ENCODE measurements at regions not wholly inside any gene's neighbourhood (a gene's known extent, or its start where the extent isn't known, plus 50 kb on each side); places are given as distances from the start of the nearest gene placed in this dataset.

DNA sequence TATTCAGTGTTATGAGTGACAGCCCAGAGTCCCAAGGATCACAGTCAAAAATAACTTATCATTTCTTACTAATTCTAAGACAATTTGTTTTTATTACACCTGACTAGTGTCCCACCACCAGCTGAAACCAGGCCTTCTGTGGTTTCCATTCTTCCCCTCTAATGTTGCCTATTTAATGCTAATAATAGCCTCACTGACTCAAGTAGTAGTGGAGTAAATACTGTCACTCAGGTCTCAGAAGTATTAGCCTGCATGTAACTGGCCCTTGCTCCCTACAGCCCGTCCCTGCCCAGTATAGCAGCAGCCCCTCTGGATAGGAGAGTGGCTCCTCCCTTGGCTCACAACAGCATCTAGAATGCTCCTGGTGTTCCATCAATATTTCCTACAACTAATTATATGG, 665.5 kb downstream of the NTRK3 start:
- Histone ChIP-seq H3K27ac (no peak overlapping the region), H3K27me3 (no peaks in the 10 kb centered on the region), H3K9ac (no peak overlapping the region), H3K4me3 (no peak overlapping the region), H4K20me1 (ENCODE audit: low read depth) (no peaks in the 10 kb centered on the region), H3F3A (ENCODE audit: low read depth) (no peaks in the 10 kb centered on the region), H3K4me2 (no peak overlapping the region), H2AFZ (replicated peaks) (no peak overlapping the region), H3K36me3 (no peaks in the 10 kb centered on the region), H3K4me1 (no peaks in the 10 kb centered on the region), H3K9me3 (ENCODE audit: low read depth) (no peaks in the 10 kb centered on the region), H3K79me2 (ENCODE audit: low read depth) (no peaks in the 10 kb centered on the region)
- peaks cover 2% of the 10 kb centered on the region for H3K9me3 Mint-ChIP-seq
- no peak for DNase-seq (ENCODE audit: low spot score)
- H3K4me3 Mint-ChIP-seq = no peak overlapping the region
- H3K27me3 Mint-ChIP-seq (ENCODE audit: insufficient read depth, low read depth) = peaks cover 2% of the 10 kb centered on the region
- no peak for TF ChIP-seq EZH2 (IDR thresholded peaks at IDR 0.05)
- no peak for TF ChIP-seq EZH2phosphoT487 (IDR thresholded peaks at IDR 0.05)
- TF ChIP-seq, protein P1, sequence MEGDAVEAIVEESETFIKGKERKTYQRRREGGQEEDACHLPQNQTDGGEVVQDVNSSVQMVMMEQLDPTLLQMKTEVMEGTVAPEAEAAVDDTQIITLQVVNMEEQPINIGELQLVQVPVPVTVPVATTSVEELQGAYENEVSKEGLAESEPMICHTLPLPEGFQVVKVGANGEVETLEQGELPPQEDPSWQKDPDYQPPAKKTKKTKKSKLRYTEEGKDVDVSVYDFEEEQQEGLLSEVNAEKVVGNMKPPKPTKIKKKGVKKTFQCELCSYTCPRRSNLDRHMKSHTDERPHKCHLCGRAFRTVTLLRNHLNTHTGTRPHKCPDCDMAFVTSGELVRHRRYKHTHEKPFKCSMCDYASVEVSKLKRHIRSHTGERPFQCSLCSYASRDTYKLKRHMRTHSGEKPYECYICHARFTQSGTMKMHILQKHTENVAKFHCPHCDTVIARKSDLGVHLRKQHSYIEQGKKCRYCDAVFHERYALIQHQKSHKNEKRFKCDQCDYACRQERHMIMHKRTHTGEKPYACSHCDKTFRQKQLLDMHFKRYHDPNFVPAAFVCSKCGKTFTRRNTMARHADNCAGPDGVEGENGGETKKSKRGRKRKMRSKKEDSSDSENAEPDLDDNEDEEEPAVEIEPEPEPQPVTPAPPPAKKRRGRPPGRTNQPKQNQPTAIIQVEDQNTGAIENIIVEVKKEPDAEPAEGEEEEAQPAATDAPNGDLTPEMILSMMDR (IDR thresholded peaks at IDR 0.05) = no peak
- H3K4me1 Mint-ChIP-seq = peaks cover 6% of the 10 kb centered on the region
- H3K36me3 Mint-ChIP-seq = no peaks in the 10 kb centered on the region
- no peak overlapping the region for H3K27ac Mint-ChIP-seq

DNA sequence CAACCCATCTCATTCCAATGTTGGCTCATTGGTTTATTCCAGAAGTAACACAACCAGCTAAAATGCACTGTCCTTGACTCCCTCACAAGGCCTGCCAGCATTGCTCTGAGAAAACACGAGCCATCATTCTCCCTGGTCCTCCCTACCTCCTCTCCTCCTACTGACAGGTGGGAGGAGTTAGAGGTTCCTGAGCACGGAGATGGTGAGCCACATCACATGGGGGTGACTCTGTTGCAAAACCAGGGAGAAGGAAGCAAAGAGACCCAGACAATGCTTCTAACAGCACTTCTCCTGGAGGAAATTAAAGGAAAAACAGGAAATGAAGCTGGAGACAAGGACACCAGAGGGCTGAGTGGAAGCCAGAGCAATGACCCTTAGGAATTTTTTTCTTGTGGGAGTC, 667.4 kb downstream of the NTRK3 start:
- H4K20me1 ChIP-seq (ENCODE audit: low read depth) = no peaks in the 10 kb centered on the region
- Mint-ChIP-seq H3K27ac (no peak overlapping the region), H3K27me3 (ENCODE audit: insufficient read depth, low read depth) (peaks cover 5% of the 10 kb centered on the region), H3K4me1 (peaks cover 6% of the 10 kb centered on the region), H3K36me3 (no peaks in the 10 kb centered on the region), H3K9me3 (peaks cover 2% of the 10 kb centered on the region), H3K4me3 (no peak overlapping the region)
- H3K79me2 ChIP-seq (ENCODE audit: low read depth) = no peaks in the 10 kb centered on the region
- H3K9ac ChIP-seq = no peak overlapping the region
- DNase-seq (ENCODE audit: low spot score) = no peak
- H3K4me1 ChIP-seq = no peaks in the 10 kb centered on the region
- no peak overlapping the region for H3K27ac ChIP-seq
- TF ChIP-seq, protein P1 (IDR thresholded peaks at IDR 0.05) = no peak
- no peak for TF ChIP-seq EZH2 (IDR thresholded peaks at IDR 0.05)
- TF ChIP-seq EZH2phosphoT487 (IDR thresholded peaks at IDR 0.05) = no peak
- H3K36me3 ChIP-seq = no peaks in the 10 kb centered on the region
- no peak overlapping the region for H3K4me2 ChIP-seq
- H3F3A ChIP-seq (ENCODE audit: low read depth) = no peaks in the 10 kb centered on the region
- H3K9me3 ChIP-seq (ENCODE audit: low read depth) = no peaks in the 10 kb centered on the region
- H3K27me3 ChIP-seq = no peaks in the 10 kb centered on the region
- H3K4me3 ChIP-seq = no peak overlapping the region
- H2AFZ ChIP-seq (replicated peaks) = no peak overlapping the region

DNA sequence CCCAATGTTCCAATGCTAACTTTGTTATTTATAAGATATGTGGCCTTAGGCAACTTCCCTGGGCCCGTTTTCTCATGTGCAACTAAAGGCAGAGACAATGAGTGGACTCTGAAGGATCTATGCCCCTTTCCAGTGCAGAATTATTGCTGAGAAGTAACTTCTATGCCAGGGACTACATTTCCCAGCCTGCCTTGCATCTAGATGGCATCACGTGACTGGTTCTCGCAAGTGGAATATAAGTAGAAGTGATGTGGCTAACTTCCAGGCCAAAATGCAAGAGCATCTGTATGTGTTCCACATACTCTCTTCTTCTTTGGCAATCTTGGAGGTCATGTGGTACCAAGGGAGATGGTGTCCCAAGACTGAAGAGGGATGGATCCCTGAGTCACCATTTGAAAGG, 674.4 kb downstream of the NTRK3 start:
- Mint-ChIP-seq H3K9me3 (no peaks in the 10 kb centered on the region), H3K4me1 (peaks cover 2% of the 10 kb centered on the region), H3K27ac (no peak overlapping the region), H3K4me3 (no peak overlapping the region), H3K36me3 (no peaks in the 10 kb centered on the region), H3K27me3 (ENCODE audit: insufficient read depth, low read depth) (peaks cover 3% of the 10 kb centered on the region)
- Histone ChIP-seq H3K4me2 (no peak overlapping the region), H4K20me1 (ENCODE audit: low read depth) (no peaks in the 10 kb centered on the region), H3F3A (ENCODE audit: low read depth) (no peaks in the 10 kb centered on the region), H3K4me1 (no peaks in the 10 kb centered on the region), H3K9me3 (ENCODE audit: low read depth) (no peaks in the 10 kb centered on the region), H3K4me3 (no peak overlapping the region), H3K27me3 (no peaks in the 10 kb centered on the region), H3K36me3 (no peaks in the 10 kb centered on the region), H3K9ac (no peak overlapping the region), H2AFZ (replicated peaks) (no peak overlapping the region), H3K79me2 (ENCODE audit: low read depth) (no peaks in the 10 kb centered on the region), H3K27ac (no peak overlapping the region)
- no peak for DNase-seq (ENCODE audit: low spot score)
- TF ChIP-seq EZH2 (IDR thresholded peaks at IDR 0.05) = no peak
- TF ChIP-seq, protein P1 (IDR thresholded peaks at IDR 0.05) = no peak

DNA sequence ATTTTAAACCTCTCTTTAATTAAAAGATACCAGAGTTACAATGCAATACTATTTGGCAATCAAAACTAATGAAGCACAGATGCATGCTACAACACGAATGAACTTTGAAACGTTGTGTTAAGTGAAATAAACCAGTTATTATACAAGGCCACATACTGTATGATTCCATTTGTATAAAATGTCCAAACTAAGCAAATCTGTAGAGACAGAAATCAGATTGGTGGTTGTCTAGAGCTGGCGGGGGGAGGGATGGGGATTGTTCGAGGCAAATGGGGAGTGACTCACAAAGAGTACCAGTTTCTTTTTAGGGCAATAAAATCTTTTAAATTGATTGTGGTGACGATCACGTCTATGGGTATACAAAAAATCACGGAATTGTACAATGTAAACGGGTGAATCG, 677.0 kb downstream of the NTRK3 start:
- TF ChIP-seq, protein P1 (IDR thresholded peaks at IDR 0.05) = no peak
- TF ChIP-seq EZH2 (IDR thresholded peaks at IDR 0.05) (no peak), EZH2phosphoT487 (IDR thresholded peaks at IDR 0.05) (no peak)
- H3K4me2 ChIP-seq = no peak overlapping the region
- Mint-ChIP-seq H3K9me3 (no peaks in the 10 kb centered on the region), H3K4me1 (peaks cover 2% of the 10 kb centered on the region), H3K27me3 (ENCODE audit: insufficient read depth, low read depth) (peaks cover 4% of the 10 kb centered on the region), H3K27ac (no peak overlapping the region), H3K4me3 (no peak overlapping the region), H3K36me3 (no peaks in the 10 kb centered on the region)
- no peaks in the 10 kb centered on the region for H3K4me1 ChIP-seq
- no peaks in the 10 kb centered on the region for H3K79me2 ChIP-seq (ENCODE audit: low read depth)
- H3F3A ChIP-seq (ENCODE audit: low read depth) = no peaks in the 10 kb centered on the region
- H3K27me3 ChIP-seq = no peaks in the 10 kb centered on the region
- H3K4me3 ChIP-seq = no peak overlapping the region
- H3K9ac ChIP-seq = no peak overlapping the region
- H3K27ac ChIP-seq = no peak overlapping the region
- H4K20me1 ChIP-seq (ENCODE audit: low read depth) = no peaks in the 10 kb centered on the region
- H3K9me3 ChIP-seq (ENCODE audit: low read depth) = no peaks in the 10 kb centered on the region
- no peak overlapping the region for H2AFZ ChIP-seq (replicated peaks)
- H3K36me3 ChIP-seq = no peaks in the 10 kb centered on the region
- DNase-seq (ENCODE audit: low spot score) = no peak

Measured in neural progenitor cell (in vitro differentiated cells).